GM23338 (cell line): ENCODE measurements at regions not wholly inside any gene's neighbourhood (a gene's known extent, or its start where the extent isn't known, plus 50 kb on each side); places are given as distances from the start of the nearest gene placed in this dataset.
"Not testable (repeated sequence)": the region's sequence is repeated elsewhere in the genome, so short reads cannot be mapped to it uniquely, and the experiment has no call there.

Experiments used
- ATAC-seq: fragments of 200-7000 bp; cut with Tn5 transposase; 3 replicates; pipeline ENCODE4 v1.9.1; 2020
- DNase-seq: peaks from one replicate; pipeline ENCODE4 v3.0.0-alpha.2; 2015; ENCODE audit warnings: low spot score
- H2AFZ ChIP-seq: fragments of 200-600 bp; sonication (generic); 2 replicates; pipeline ENCODE4 v1.8.0; 2016; ENCODE audit warnings: antibody characterized with exemption, mild to moderate bottlenecking, moderate library complexity
- H3F3A ChIP-seq: fragments of 200-600 bp; sonication (generic); replicated peaks from 2 replicates; pipeline ENCODE4 v1.8.0; 2017; ENCODE audit warnings: antibody characterized with exemption, mixed run types, low read depth
- H3K27ac ChIP-seq: fragments of 200-600 bp; sonication (generic); 2 replicates; pipeline ENCODE4 v1.6.1; 2016; ENCODE audit warnings: low read depth
- H3K27me3 ChIP-seq: fragments of 200-600 bp; sonication (generic); 2 replicates; pipeline ENCODE4 v1.8.0; 2016; ENCODE audit warnings: mild to moderate bottlenecking, mixed run types, moderate library complexity; ENCODE audit not compliant: insufficient read depth
- H3K36me3 ChIP-seq: fragments of 200-600 bp; sonication (generic); 2 replicates; pipeline ENCODE4 v1.8.0; 2016; ENCODE audit warnings: mild to moderate bottlenecking; ENCODE audit not compliant: insufficient read depth
- H3K4me1 ChIP-seq: fragments of 200-600 bp; sonication (generic); 2 replicates; pipeline ENCODE4 v1.8.0; 2016; ENCODE audit warnings: mild to moderate bottlenecking, moderate library complexity; ENCODE audit not compliant: insufficient read depth
- H3K4me2 ChIP-seq: fragments of 200-600 bp; sonication (generic); 2 replicates; pipeline ENCODE4 v1.7.1; 2017; ENCODE audit warnings: mixed run types
- H3K4me3 ChIP-seq: fragments of 200-600 bp; sonication (generic); 2 replicates; pipeline ENCODE4 v1.6.1; 2016; ENCODE audit warnings: mixed run types
- H3K79me2 ChIP-seq: fragments of 200-600 bp; sonication (generic); replicated peaks from 2 replicates; pipeline ENCODE4 v1.8.0; 2017; ENCODE audit warnings: mild to moderate bottlenecking; ENCODE audit not compliant: insufficient read depth
- H3K9me2 ChIP-seq: fragments of 200-600 bp; sonication (generic); 2 replicates; pipeline ENCODE4 v1.8.0; 2017; ENCODE audit not compliant: insufficient read depth
- H4K20me1 ChIP-seq: fragments of 200-600 bp; sonication (generic); replicated peaks from 2 replicates; pipeline ENCODE4 v1.8.0; 2017; ENCODE audit warnings: mild to moderate bottlenecking; ENCODE audit not compliant: insufficient read depth
- H3K27ac Mint-ChIP-seq: 2 replicates; pipeline ENCODE4 v1.8.0; 2020; ENCODE audit warnings: inconsistent platforms, mild to moderate bottlenecking, moderate library complexity, mixed read lengths
- H3K27me3 Mint-ChIP-seq: 3 replicates; pipeline ENCODE4 v1.8.0; 2022; ENCODE audit warnings: low read depth, mild to moderate bottlenecking, moderate library complexity, mixed read lengths, inconsistent platforms; ENCODE audit not compliant: insufficient read depth, poor library complexity
- H3K36me3 Mint-ChIP-seq: 3 replicates; pipeline ENCODE4 v1.8.0; 2021; ENCODE audit warnings: low read depth, mild to moderate bottlenecking, inconsistent platforms, moderate library complexity, mixed read lengths
- H3K4me1 Mint-ChIP-seq: 3 replicates; pipeline ENCODE4 v1.8.0; 2020; ENCODE audit warnings: mild to moderate bottlenecking, inconsistent platforms, mixed read lengths
- H3K4me3 Mint-ChIP-seq: 3 replicates; pipeline ENCODE4 v1.8.0; 2021; ENCODE audit warnings: moderate library complexity, mild to moderate bottlenecking, inconsistent platforms, mixed read lengths
- H3K9me3 Mint-ChIP-seq: 3 replicates; pipeline ENCODE4 v1.8.0; 2020; ENCODE audit warnings: moderate library complexity, mild to moderate bottlenecking, inconsistent platforms, mixed read lengths
- CREB1 ChIP-seq: fragments of 250-450 bp; sonication (Bioruptor Pico); IDR thresholded peaks from 2 replicates; pipeline ENCODE4 v1.5.0; 2020; ENCODE audit warnings: low read depth, mild to moderate bottlenecking, moderate library complexity
- CTCF ChIP-seq, 2 experiments: fragments of 200-600 bp in 1 of 2; sonication (generic) in 1 of 2; conservative IDR thresholded peaks; 2 replicates each; pipeline versions ENCODE4 v1.5.1 to v1.6.1; 2016 to 2017; ENCODE audit warnings: antibody characterized with exemption in 2 of 2, low read depth in 2 of 2, mild to moderate bottlenecking in 2 of 2, moderate library complexity in 1 of 2
- ETS1 ChIP-seq: IDR thresholded peaks from 2 replicates; pipeline ENCODE4 v1.6.1; 2016; ENCODE audit warnings: antibody characterized with exemption
- EZH2phosphoT487 ChIP-seq: fragments of 200-600 bp; sonication (generic); IDR thresholded peaks from one replicate; pipeline ENCODE4 v1.8.1; 2018; ENCODE audit warnings: antibody characterized with exemption; ENCODE audit not compliant: unreplicated experiment
- JUNB ChIP-seq: IDR thresholded peaks from one replicate; pipeline ENCODE4 v1.6.1; 2016; ENCODE audit warnings: antibody characterized with exemption; ENCODE audit not compliant: unreplicated experiment
- NANOG ChIP-seq: IDR thresholded peaks from 2 replicates; pipeline ENCODE4 v1.6.1; 2016; ENCODE audit warnings: antibody characterized with exemption, borderline replicate concordance
- POLR2AphosphoS5 ChIP-seq: IDR thresholded peaks from 2 replicates; pipeline ENCODE4 v1.6.1; 2016; ENCODE audit warnings: antibody characterized with exemption, low read depth
- STAT1 ChIP-seq: IDR thresholded peaks from one replicate; pipeline ENCODE4 v1.6.1; 2016; ENCODE audit warnings: antibody characterized with exemption; ENCODE audit not compliant: unreplicated experiment
- ZNF114 ChIP-seq: fragments of 250-450 bp; sonication (Bioruptor Pico); IDR thresholded peaks from 2 replicates; pipeline ENCODE4 v1.5.0; 2020; ENCODE audit warnings: mild to moderate bottlenecking, moderate library complexity
- TF ChIP-seq, protein P1 (sequence below): IDR thresholded peaks from one replicate; pipeline ENCODE4 v1.6.1; 2018; ENCODE audit warnings: antibody characterized with exemption; ENCODE audit not compliant: unreplicated experiment
- TF ChIP-seq, protein P2 (sequence below): fragments of 250-450 bp; sonication (Bioruptor Pico); IDR thresholded peaks from 2 replicates; pipeline ENCODE4 v1.5.0; 2020; ENCODE audit warnings: mild to moderate bottlenecking, moderate library complexity

DNA sequence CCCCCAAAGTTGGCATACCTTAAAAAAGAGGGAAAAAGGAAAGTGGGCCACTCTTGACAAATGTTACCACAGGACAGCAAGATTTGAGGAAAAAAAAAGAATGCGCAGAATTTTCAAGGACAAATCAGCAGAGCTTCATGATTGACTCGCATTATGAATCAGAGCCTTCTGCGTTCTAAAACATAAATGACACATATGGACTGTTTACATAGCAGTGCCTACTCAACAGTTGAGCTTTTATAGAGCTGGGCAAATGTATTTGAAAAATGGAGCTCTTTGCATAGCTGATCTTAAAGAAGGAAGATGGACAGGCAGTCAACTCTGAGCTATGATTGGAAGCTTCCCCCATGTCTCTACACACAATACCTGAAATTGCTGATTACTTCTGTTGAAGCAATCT is 213.2 kb upstream of the NT5E start:
- Histone ChIP-seq H3K4me2 (no peak overlapping the region), H3K9me2 (peaks cover 2% of the 10 kb centered on the region; the same call in 1 of the 2 replicates), H3K36me3 (no peaks in the 10 kb centered on the region), H3K79me2 (no peaks in the 10 kb centered on the region), H4K20me1 (no peaks in the 10 kb centered on the region), H3K4me1 (no peaks in the 10 kb centered on the region), H3K27ac (no peak overlapping the region), H3F3A (no peaks in the 10 kb centered on the region), H3K4me3 (no peak overlapping the region), H2AFZ (no peak overlapping the region), H3K27me3 (no peaks in the 10 kb centered on the region)
- Mint-ChIP-seq H3K27ac (no peak overlapping the region), H3K9me3 (no peaks in the 10 kb centered on the region), H3K36me3 (no peaks in the 10 kb centered on the region), H3K27me3 (no peaks in the 10 kb centered on the region), H3K4me1 (no peaks in the 10 kb centered on the region; the same call in 2 of the 3 replicates), H3K4me3 (no peak overlapping the region)
- ATAC-seq = no peak
- DNase-seq = no peak
- TF ChIP-seq EZH2phosphoT487 = no peak
- TF ChIP-seq CTCF (conservative IDR thresholded peaks at IDR 0.05; ENCODE audit: low read depth in 2 of 2) = no peak
- TF ChIP-seq, protein P1, sequence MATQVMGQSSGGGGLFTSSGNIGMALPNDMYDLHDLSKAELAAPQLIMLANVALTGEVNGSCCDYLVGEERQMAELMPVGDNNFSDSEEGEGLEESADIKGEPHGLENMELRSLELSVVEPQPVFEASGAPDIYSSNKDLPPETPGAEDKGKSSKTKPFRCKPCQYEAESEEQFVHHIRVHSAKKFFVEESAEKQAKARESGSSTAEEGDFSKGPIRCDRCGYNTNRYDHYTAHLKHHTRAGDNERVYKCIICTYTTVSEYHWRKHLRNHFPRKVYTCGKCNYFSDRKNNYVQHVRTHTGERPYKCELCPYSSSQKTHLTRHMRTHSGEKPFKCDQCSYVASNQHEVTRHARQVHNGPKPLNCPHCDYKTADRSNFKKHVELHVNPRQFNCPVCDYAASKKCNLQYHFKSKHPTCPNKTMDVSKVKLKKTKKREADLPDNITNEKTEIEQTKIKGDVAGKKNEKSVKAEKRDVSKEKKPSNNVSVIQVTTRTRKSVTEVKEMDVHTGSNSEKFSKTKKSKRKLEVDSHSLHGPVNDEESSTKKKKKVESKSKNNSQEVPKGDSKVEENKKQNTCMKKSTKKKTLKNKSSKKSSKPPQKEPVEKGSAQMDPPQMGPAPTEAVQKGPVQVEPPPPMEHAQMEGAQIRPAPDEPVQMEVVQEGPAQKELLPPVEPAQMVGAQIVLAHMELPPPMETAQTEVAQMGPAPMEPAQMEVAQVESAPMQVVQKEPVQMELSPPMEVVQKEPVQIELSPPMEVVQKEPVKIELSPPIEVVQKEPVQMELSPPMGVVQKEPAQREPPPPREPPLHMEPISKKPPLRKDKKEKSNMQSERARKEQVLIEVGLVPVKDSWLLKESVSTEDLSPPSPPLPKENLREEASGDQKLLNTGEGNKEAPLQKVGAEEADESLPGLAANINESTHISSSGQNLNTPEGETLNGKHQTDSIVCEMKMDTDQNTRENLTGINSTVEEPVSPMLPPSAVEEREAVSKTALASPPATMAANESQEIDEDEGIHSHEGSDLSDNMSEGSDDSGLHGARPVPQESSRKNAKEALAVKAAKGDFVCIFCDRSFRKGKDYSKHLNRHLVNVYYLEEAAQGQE = no peak
- TF ChIP-seq CREB1 (CRISPR knock-in tag) = no peak
- TF ChIP-seq JUNB = no peak
- no peak for TF ChIP-seq STAT1
- no peak for TF ChIP-seq NANOG
- TF ChIP-seq ZNF114 (CRISPR knock-in tag) = no peak
- TF ChIP-seq, protein P2, sequence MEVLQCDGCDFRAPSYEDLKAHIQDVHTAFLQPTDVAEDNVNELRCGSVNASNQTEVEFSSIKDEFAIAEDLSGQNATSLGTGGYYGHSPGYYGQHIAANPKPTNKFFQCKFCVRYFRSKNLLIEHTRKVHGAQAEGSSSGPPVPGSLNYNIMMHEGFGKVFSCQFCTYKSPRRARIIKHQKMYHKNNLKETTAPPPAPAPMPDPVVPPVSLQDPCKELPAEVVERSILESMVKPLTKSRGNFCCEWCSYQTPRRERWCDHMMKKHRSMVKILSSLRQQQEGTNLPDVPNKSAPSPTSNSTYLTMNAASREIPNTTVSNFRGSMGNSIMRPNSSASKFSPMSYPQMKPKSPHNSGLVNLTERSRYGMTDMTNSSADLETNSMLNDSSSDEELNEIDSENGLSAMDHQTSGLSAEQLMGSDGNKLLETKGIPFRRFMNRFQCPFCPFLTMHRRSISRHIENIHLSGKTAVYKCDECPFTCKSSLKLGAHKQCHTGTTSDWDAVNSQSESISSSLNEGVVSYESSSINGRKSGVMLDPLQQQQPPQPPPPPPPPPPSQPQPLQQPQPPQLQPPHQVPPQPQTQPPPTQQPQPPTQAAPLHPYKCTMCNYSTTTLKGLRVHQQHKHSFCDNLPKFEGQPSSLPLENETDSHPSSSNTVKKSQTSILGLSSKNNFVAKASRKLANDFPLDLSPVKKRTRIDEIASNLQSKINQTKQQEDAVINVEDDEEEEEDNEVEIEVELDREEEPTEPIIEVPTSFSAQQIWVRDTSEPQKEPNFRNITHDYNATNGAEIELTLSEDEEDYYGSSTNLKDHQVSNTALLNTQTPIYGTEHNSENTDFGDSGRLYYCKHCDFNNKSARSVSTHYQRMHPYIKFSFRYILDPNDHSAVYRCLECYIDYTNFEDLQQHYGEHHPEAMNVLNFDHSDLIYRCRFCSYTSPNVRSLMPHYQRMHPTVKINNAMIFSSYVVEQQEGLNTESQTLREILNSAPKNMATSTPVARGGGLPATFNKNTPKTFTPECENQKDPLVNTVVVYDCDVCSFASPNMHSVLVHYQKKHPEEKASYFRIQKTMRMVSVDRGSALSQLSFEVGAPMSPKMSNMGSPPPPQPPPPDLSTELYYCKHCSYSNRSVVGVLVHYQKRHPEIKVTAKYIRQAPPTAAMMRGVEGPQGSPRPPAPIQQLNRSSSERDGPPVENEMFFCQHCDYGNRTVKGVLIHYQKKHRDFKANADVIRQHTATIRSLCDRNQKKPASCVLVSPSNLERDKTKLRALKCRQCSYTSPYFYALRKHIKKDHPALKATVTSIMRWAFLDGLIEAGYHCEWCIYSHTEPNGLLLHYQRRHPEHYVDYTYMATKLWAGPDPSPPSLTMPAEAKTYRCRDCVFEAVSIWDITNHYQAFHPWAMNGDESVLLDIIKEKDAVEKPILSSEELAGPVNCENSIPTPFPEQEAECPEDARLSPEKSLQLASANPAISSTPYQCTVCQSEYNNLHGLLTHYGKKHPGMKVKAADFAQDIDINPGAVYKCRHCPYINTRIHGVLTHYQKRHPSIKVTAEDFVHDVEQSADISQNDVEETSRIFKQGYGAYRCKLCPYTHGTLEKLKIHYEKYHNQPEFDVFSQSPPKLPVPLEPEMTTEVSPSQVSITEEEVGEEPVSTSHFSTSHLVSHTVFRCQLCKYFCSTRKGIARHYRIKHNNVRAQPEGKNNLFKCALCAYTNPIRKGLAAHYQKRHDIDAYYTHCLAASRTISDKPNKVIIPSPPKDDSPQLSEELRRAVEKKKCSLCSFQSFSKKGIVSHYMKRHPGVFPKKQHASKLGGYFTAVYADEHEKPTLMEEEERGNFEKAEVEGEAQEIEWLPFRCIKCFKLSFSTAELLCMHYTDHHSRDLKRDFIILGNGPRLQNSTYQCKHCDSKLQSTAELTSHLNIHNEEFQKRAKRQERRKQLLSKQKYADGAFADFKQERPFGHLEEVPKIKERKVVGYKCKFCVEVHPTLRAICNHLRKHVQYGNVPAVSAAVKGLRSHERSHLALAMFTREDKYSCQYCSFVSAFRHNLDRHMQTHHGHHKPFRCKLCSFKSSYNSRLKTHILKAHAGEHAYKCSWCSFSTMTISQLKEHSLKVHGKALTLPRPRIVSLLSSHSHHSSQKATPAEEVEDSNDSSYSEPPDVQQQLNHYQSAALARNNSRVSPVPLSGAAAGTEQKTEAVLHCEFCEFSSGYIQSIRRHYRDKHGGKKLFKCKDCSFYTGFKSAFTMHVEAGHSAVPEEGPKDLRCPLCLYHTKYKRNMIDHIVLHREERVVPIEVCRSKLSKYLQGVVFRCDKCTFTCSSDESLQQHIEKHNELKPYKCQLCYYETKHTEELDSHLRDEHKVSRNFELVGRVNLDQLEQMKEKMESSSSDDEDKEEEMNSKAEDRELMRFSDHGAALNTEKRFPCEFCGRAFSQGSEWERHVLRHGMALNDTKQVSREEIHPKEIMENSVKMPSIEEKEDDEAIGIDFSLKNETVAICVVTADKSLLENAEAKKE (CRISPR knock-in tag) = no peak
- TF ChIP-seq POLR2AphosphoS5 = no peak
- no peak for TF ChIP-seq ETS1

DNA sequence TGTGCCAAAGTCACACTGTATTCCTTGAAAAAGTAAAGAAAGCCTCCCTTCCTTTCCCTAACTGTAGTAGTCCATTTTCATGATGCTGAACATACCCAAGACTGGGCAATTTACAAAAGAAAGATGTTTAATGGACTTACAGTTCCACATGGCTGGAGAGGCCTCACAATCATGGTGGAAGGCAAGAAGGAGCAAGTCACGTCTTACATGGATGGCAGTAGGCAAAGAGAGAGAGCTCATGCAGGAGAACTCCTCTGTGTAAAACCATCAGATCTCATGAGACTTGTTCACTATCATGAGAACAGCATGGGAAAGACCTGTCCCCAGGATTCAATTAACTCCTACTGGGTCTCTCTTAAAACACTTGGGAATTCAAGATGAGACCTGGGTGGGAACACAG is 222.5 kb upstream of the NT5E start:
- not testable (repeated sequence) for H3K27me3 ChIP-seq, H3K27ac ChIP-seq, H3F3A ChIP-seq, H3K79me2 ChIP-seq, H3K4me3 ChIP-seq, H4K20me1 ChIP-seq, H3K4me1 ChIP-seq, H3K4me2 ChIP-seq, DNase-seq, H3K27me3 Mint-ChIP-seq, H3K27ac Mint-ChIP-seq, H3K4me1 Mint-ChIP-seq, H2AFZ ChIP-seq, H3K36me3 ChIP-seq, ATAC-seq, H3K4me3 Mint-ChIP-seq
- peaks cover 15% of the 10 kb centered on the region for H3K9me2 ChIP-seq
- peaks cover 37% of the 10 kb centered on the region for H3K9me3 Mint-ChIP-seq
- peaks cover 10% of the 10 kb centered on the region; the same call in 2 of the 3 replicates for H3K36me3 Mint-ChIP-seq
